ENCODE measurements at regions not wholly inside any gene's neighbourhood (a gene's known extent, or its start where the extent isn't known, plus 50 kb on each side); places are given as distances from the start of the nearest gene placed in this dataset.

- intact Hi-C loops (cut with DNase I), result no loop called here
- DNase-seq (ENCODE audit: low spot score), result no peak
- Histone ChIP-seq H3K36me3 (no peaks in the 10 kb centered on the region), H3K4me1 (replicated peaks) (no peaks in the 10 kb centered on the region), H3K9me3 (no peaks in the 10 kb centered on the region), H3K27ac (no peak overlapping the region), H3K4me3 (no peak overlapping the region), H3K27me3 (replicated peaks; ENCODE audit: insufficient read depth) (no peaks in the 10 kb centered on the region)
- 11% methylated on average over 3 of the region's 3 CpGs for WGBS
- no peak for TF ChIP-seq POLR2AphosphoS5 (IDR thresholded peaks at IDR 0.05)
- TF ChIP-seq POLR2A (IDR thresholded peaks at IDR 0.05), result no peak
- no peak for TF ChIP-seq CTCF (IDR thresholded peaks at IDR 0.05)
Measured at GRCh38 chr4:137705171-137705783, 173.0 kb upstream of the PCDH18 start.

DNA sequence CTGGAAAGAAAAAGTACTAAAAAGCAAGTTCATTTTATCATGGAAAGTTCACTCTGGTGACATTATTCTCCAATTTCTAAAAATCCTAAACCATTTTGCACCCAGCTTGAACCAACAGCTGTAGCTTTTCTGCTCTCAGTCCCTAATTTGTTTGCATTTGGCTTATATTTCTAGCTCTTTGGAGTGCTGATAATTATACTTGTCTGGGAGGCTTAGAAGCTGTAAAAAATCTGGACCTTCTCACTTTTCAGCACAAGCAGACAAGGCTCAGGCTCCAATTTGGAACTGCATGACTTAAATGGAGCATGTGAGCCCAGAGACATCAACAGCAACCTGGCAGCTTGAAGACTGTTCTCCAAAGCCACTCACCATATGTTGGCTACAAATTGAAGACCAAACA lies 170.9 kb upstream of the PCDH18 start:
- TF ChIP-seq CTCF (IDR thresholded peaks at IDR 0.05) (no peak), POLR2A (IDR thresholded peaks at IDR 0.05) (no peak)
- H3K36me3 ChIP-seq, result no peaks in the 10 kb centered on the region
- intact Hi-C loops (cut with DNase I), result loop anchor here (5.0 kb wide), 2 partner anchors 41 to 171 kb away; partner anchors contain the start of gene PCDH18
- H3K4me1 ChIP-seq (replicated peaks), result no peaks in the 10 kb centered on the region
- no peak overlapping the region for H3K27ac ChIP-seq
- H3K4me3 ChIP-seq, result no peak overlapping the region
- no peaks in the 10 kb centered on the region for H3K9me3 ChIP-seq
- no peaks in the 10 kb centered on the region for H3K27me3 ChIP-seq (replicated peaks; ENCODE audit: insufficient read depth)
- DNase-seq (ENCODE audit: low spot score), result no peak

DNA sequence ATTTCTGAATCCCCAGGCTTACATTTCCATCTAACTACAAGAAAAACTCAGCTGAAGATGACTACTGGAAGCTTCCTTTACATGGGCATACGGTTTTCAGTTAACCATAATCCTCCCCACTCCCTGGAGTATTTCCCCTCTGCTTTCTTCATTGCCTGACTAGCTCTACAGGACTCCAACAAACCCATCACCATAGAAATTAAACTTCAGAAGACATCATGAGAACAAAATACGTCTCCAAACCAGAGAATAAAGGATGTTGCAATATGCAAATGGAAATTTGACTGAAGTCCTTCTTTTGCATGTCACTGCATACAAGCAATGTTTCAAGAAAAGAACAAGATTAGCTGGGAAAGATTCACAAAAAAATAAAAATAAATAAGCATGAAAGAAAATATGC lies 170.2 kb upstream of the PCDH18 start:
- Histone ChIP-seq H3K36me3 (no peaks in the 10 kb centered on the region), H3K4me3 (no peak overlapping the region), H3K9me3 (no peaks in the 10 kb centered on the region), H3K27ac (no peak overlapping the region), H3K27me3 (replicated peaks; ENCODE audit: insufficient read depth) (no peaks in the 10 kb centered on the region), H3K4me1 (replicated peaks) (no peaks in the 10 kb centered on the region)
- no peak for DNase-seq (ENCODE audit: low spot score)
- intact Hi-C loops (cut with DNase I), result loop anchor here (5.0 kb wide), 2 partner anchors 40 to 170 kb away; partner anchors contain the start of gene PCDH18
- TF ChIP-seq CTCF (IDR thresholded peaks at IDR 0.05) (no peak), POLR2A (IDR thresholded peaks at IDR 0.05) (no peak), POLR2AphosphoS5 (IDR thresholded peaks at IDR 0.05) (no peak)
- 66% methylated on average over 2 of the region's 2 CpGs for WGBS

DNA sequence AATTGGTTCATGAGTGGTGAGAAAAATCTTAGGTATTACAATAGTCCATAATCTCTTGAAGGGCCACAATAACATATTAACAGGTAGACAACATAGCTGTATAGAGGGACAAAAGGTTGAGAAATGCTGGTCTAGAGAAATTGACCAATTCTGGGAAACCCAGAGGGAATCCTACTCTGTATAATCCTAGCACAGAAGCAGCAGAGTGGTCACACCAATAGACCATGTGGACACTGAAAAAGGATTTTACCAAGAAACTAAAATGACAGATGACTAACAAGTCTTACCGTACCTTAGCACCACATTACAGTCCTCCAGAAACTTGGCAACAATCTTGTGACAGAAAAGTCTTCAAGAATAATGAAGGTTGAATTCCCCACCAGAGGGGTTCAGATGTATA lies 169.1 kb upstream of the PCDH18 start:
- Histone ChIP-seq H3K27me3 (replicated peaks; ENCODE audit: insufficient read depth) (no peaks in the 10 kb centered on the region), H3K9me3 (no peaks in the 10 kb centered on the region), H3K36me3 (no peaks in the 10 kb centered on the region), H3K27ac (no peak overlapping the region), H3K4me1 (replicated peaks) (no peaks in the 10 kb centered on the region), H3K4me3 (no peak overlapping the region)
- intact Hi-C loops (cut with DNase I), result loop anchor here (5.0 kb wide), 2 partner anchors 39 to 169 kb away; partner anchors contain the start of gene PCDH18
- DNase-seq (ENCODE audit: low spot score), result no peak
- WGBS, result 96% methylated on average over 1 of the region's 1 CpG
- no peak for TF ChIP-seq CTCF (IDR thresholded peaks at IDR 0.05)
- no peak for TF ChIP-seq POLR2AphosphoS5 (IDR thresholded peaks at IDR 0.05)
- TF ChIP-seq POLR2A (IDR thresholded peaks at IDR 0.05), result no peak

- Histone ChIP-seq H3K4me1 (replicated peaks) (no peaks in the 10 kb centered on the region), H3K4me3 (no peak overlapping the region), H3K9me3 (no peaks in the 10 kb centered on the region), H3K27ac (no peak overlapping the region), H3K27me3 (replicated peaks; ENCODE audit: insufficient read depth) (no peaks in the 10 kb centered on the region), H3K36me3 (no peaks in the 10 kb centered on the region)
- 88% methylated on average over 4 of the region's 4 CpGs for WGBS
- intact Hi-C loops (cut with DNase I), result loop anchor here (5.0 kb wide), 2 partner anchors 38 to 168 kb away; partner anchors contain the start of gene PCDH18
- TF ChIP-seq POLR2A (IDR thresholded peaks at IDR 0.05) (no peak), POLR2AphosphoS5 (IDR thresholded peaks at IDR 0.05) (no peak), CTCF (IDR thresholded peaks at IDR 0.05) (no peak)
- DNase-seq (ENCODE audit: low spot score), result no peak
Measured at GRCh38 chr4:137700751-137701150, 168.5 kb upstream of the PCDH18 start.
